ENCODE measurements at regions not wholly inside any gene's neighbourhood (a gene's known extent, or its start where the extent isn't known, plus 50 kb on each side); places are given as distances from the start of the nearest gene placed in this dataset.

GRCh38 chr10:44587488-44588318 lies 202.8 kb upstream of the CXCL12 start:
- Histone ChIP-seq H3K9ac (ENCODE audit: low read length) (no peak overlapping the region), H3K27ac (ENCODE audit: low read depth, low read length) (no peak overlapping the region), H3K4me3 (ENCODE audit: low read depth in 1 of 2, low read length in 2 of 2) (no peak overlapping the region), H3K9me3 (ENCODE audit: low read length) (no peaks in the 10 kb centered on the region), H3K27me3 (ENCODE audit: control insufficient read depth in 1 of 2, insufficient read depth in 2 of 2, low read length in 2 of 2) (no peaks in the 10 kb centered on the region), H3K4me1 (ENCODE audit: insufficient read depth, low read length) (peaks cover 20% of the 10 kb centered on the region), H3K36me3 (ENCODE audit: insufficient read depth, low read length) (no peaks in the 10 kb centered on the region)

DNA sequence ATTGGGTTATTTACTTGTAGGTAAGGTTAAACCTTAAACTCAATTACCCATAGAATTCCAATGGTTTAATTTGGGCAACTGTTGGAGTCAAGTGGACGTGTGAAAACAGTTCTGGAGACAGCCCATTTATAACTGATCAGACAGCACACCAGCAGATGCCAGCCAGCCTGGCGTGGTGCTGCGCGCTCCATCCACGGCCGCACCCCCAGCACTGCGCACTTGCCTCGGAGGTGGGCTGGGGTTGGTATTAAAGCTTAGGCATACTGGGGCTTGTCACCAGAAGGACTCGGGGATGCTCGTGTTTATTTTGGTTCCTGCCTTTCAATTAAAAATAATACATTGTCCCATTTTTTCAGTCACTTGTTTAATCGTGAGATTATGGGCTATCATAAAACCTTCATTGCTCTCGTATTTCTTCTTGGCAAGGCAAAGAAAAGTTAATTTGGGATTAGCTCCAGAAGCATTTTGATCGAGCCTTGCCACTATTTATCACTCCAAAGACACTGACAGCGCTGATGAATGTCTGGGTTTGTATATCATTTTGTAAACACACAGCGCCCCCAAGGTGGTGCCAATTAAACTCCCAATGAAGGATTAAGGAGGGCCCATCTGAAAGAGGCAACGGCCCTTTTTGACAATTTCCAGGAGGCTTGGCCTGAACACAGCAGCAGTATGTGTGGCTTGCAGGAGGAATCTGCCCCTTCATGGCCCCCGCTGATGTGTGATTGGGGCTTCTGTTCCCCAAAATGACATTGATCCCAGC lies 204.5 kb upstream of the CXCL12 start:
- Histone ChIP-seq H3K27ac (ENCODE audit: low read depth, low read length) (peak overlapping the region; percentile 4), H3K9ac (ENCODE audit: low read length) (no peak overlapping the region)

DNA sequence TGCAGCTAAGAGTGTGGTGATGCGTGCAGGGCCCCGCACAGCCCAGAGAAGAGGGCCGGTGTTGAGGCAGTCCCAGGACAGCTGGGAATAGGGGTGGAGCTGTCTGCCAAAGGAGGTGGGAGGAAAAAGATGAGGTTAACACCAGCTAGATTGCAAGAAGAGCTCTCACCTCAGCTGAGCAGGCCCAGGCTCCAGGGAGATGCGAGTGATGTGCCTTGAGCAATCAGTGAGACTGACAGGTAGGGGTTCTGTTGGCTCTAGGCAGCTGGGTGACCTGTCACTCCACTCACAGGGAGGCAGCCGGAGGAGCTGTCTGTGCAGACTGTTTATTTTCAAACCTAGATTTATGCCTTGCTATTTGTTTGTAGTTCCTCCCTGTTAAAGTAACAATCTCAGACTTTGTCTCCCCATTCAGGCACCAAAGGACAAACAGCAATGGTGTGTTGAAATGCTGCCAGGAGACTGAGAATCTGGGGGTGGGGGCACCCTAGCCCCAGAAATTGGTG lies 205.1 kb upstream of the CXCL12 start:
- Histone ChIP-seq H3K27ac (ENCODE audit: low read depth, low read length) (peak overlapping the region; percentile 4), H3K27me3 (ENCODE audit: control insufficient read depth in 1 of 2, insufficient read depth in 2 of 2, low read length in 2 of 2) (no peaks in the 10 kb centered on the region), H3K9ac (ENCODE audit: low read length) (no peak overlapping the region), H3K36me3 (ENCODE audit: insufficient read depth, low read length) (no peaks in the 10 kb centered on the region), H3K4me3 (ENCODE audit: low read depth in 1 of 2, low read length in 2 of 2) (no peak overlapping the region), H3K4me1 (ENCODE audit: insufficient read depth, low read length) (peaks cover 29% of the 10 kb centered on the region), H3K9me3 (ENCODE audit: low read length) (no peaks in the 10 kb centered on the region)

More for the DNA sequence above, 204.5 kb upstream of the CXCL12 start:
- Histone ChIP-seq H3K36me3 (ENCODE audit: insufficient read depth, low read length) (no peaks in the 10 kb centered on the region), H3K4me3 (ENCODE audit: low read depth in 1 of 2, low read length in 2 of 2) (no peak overlapping the region), H3K9me3 (ENCODE audit: low read length) (no peaks in the 10 kb centered on the region), H3K4me1 (ENCODE audit: insufficient read depth, low read length) (peaks cover 29% of the 10 kb centered on the region), H3K27me3 (ENCODE audit: control insufficient read depth in 1 of 2, insufficient read depth in 2 of 2, low read length in 2 of 2) (no peaks in the 10 kb centered on the region)

- Histone ChIP-seq H3K4me1 (ENCODE audit: insufficient read depth, low read length) (peaks cover 29% of the 10 kb centered on the region), H3K9ac (ENCODE audit: low read length) (no peak overlapping the region), H3K4me3 (ENCODE audit: low read depth in 1 of 2, low read length in 2 of 2) (no peak overlapping the region), H3K27me3 (ENCODE audit: control insufficient read depth in 1 of 2, insufficient read depth in 2 of 2, low read length in 2 of 2) (no peaks in the 10 kb centered on the region), H3K36me3 (ENCODE audit: insufficient read depth, low read length) (no peaks in the 10 kb centered on the region), H3K27ac (ENCODE audit: low read depth, low read length) (no peak overlapping the region), H3K9me3 (ENCODE audit: low read length) (no peaks in the 10 kb centered on the region)
Observed at GRCh38 chr10:44591911-44592310, 207.0 kb upstream of the CXCL12 start.

- peaks cover 23% of the 10 kb centered on the region for H3K4me1 ChIP-seq (ENCODE audit: insufficient read depth, low read length)
- H3K9me3 ChIP-seq (ENCODE audit: low read length), result no peaks in the 10 kb centered on the region
- H3K9ac ChIP-seq (ENCODE audit: low read length), result no peak overlapping the region
- no peak overlapping the region for H3K27ac ChIP-seq (ENCODE audit: low read depth, low read length)
- no peak overlapping the region for H3K4me3 ChIP-seq (ENCODE audit: low read depth in 1 of 2, low read length in 2 of 2)
- no peaks in the 10 kb centered on the region for H3K36me3 ChIP-seq (ENCODE audit: insufficient read depth, low read length)
- no peaks in the 10 kb centered on the region for H3K27me3 ChIP-seq (ENCODE audit: control insufficient read depth in 1 of 2, insufficient read depth in 2 of 2, low read length in 2 of 2)
Observed at GRCh38 chr10:44593952-44594351, 209.1 kb upstream of the CXCL12 start.

GRCh38 chr10:44607116-44607515 lies 222.2 kb upstream of the CXCL12 start:
- no peaks in the 10 kb centered on the region for H3K27me3 ChIP-seq (ENCODE audit: control insufficient read depth in 1 of 2, insufficient read depth in 2 of 2, low read length in 2 of 2)
- H3K4me1 ChIP-seq (ENCODE audit: insufficient read depth, low read length), result no peaks in the 10 kb centered on the region

GRCh38 chr10:44618910-44619309 lies 234.0 kb upstream of the CXCL12 start:
- no peak overlapping the region for H3K4me3 ChIP-seq (ENCODE audit: low read depth in 1 of 2, low read length in 2 of 2)
- no peak overlapping the region for H3K27ac ChIP-seq (ENCODE audit: low read depth, low read length)
- H3K27me3 ChIP-seq (ENCODE audit: control insufficient read depth in 1 of 2, insufficient read depth in 2 of 2, low read length in 2 of 2), result no peaks in the 10 kb centered on the region
- no peaks in the 10 kb centered on the region for H3K36me3 ChIP-seq (ENCODE audit: insufficient read depth, low read length)
- peaks cover 5% of the 10 kb centered on the region for H3K9me3 ChIP-seq (ENCODE audit: low read length)
- no peak overlapping the region for H3K9ac ChIP-seq (ENCODE audit: low read length)
- no peaks in the 10 kb centered on the region for H3K4me1 ChIP-seq (ENCODE audit: insufficient read depth, low read length)

More at GRCh38 chr10:44607116-44607515, 222.2 kb upstream of the CXCL12 start:
- no peaks in the 10 kb centered on the region for H3K36me3 ChIP-seq (ENCODE audit: insufficient read depth, low read length)
- H3K9me3 ChIP-seq (ENCODE audit: low read length), result no peaks in the 10 kb centered on the region
- no peak overlapping the region for H3K4me3 ChIP-seq (ENCODE audit: low read depth in 1 of 2, low read length in 2 of 2)
- no peak overlapping the region for H3K9ac ChIP-seq (ENCODE audit: low read length)
- H3K27ac ChIP-seq (ENCODE audit: low read depth, low read length), result no peak overlapping the region

DNA sequence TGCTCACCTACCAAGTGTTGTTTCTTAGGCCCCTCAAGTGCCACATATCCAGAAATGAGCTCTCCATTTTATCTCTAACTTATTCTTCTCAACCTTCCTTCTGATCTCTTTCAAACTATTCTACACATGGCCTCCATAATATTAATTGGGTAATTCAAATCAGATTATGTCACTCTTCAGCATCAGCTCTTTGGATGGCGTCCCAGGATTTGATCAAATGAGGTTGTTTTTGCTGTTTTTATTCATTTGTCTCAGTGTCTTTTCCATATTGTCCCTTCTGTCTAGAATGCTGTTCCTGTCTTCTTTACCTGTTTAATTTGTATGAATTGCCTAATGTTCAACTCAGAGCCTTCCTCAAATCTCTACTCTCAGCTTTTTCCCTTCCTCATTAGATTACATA lies 234.6 kb upstream of the CXCL12 start:
- Histone ChIP-seq H3K27me3 (ENCODE audit: control insufficient read depth in 1 of 2, insufficient read depth in 2 of 2, low read length in 2 of 2) (no peaks in the 10 kb centered on the region), H3K9ac (ENCODE audit: low read length) (no peak overlapping the region), H3K9me3 (ENCODE audit: low read length) (peaks cover 5% of the 10 kb centered on the region), H3K36me3 (ENCODE audit: insufficient read depth, low read length) (no peaks in the 10 kb centered on the region), H3K27ac (ENCODE audit: low read depth, low read length) (no peak overlapping the region), H3K4me1 (ENCODE audit: insufficient read depth, low read length) (no peaks in the 10 kb centered on the region), H3K4me3 (ENCODE audit: low read depth in 1 of 2, low read length in 2 of 2) (no peak overlapping the region)

- H3K27ac ChIP-seq (ENCODE audit: low read depth, low read length), result no peak overlapping the region
- H3K27me3 ChIP-seq (ENCODE audit: control insufficient read depth in 1 of 2, insufficient read depth in 2 of 2, low read length in 2 of 2), result no peaks in the 10 kb centered on the region
- no peak overlapping the region for H3K9ac ChIP-seq (ENCODE audit: low read length)
- H3K36me3 ChIP-seq (ENCODE audit: insufficient read depth, low read length), result no peaks in the 10 kb centered on the region
- H3K4me1 ChIP-seq (ENCODE audit: insufficient read depth, low read length), result no peaks in the 10 kb centered on the region
- no peak overlapping the region for H3K4me3 ChIP-seq (ENCODE audit: low read depth in 1 of 2, low read length in 2 of 2)
- peaks cover 5% of the 10 kb centered on the region for H3K9me3 ChIP-seq (ENCODE audit: low read length)
Observed at GRCh38 chr10:44619975-44620374, 235.1 kb upstream of the CXCL12 start.

GRCh38 chr10:44627591-44628354 lies 242.9 kb upstream of the CXCL12 start:
- no peaks in the 10 kb centered on the region for H3K9me3 ChIP-seq (ENCODE audit: low read length)

DNA sequence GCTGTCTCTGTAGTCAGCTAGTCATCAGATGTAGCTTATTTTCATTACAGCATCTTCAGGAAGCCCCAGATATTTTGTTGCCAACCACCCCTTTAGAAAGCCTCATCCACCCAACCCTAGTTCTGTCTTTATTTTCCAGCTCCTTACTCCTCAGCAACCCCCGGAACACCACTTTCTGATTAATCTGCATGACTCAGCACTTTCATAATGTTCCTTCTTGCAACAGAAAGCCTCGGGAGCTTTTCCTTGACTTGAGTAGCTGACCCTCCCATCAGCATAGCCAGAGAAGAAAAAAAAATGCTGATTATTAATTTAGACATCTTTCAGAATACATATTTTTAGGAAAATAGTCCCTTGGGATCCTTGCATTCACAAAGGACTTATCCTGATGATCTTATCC lies 244.0 kb upstream of the CXCL12 start:
- Histone ChIP-seq H3K27ac (ENCODE audit: low read depth, low read length) (no peak overlapping the region), H3K9me3 (ENCODE audit: low read length) (no peaks in the 10 kb centered on the region), H3K4me3 (ENCODE audit: low read depth in 1 of 2, low read length in 2 of 2) (peak overlapping the region in 1 of 2 donors; percentile 12), H3K36me3 (ENCODE audit: insufficient read depth, low read length) (no peaks in the 10 kb centered on the region), H3K9ac (ENCODE audit: low read length) (no peak overlapping the region), H3K4me1 (ENCODE audit: insufficient read depth, low read length) (peaks cover 15% of the 10 kb centered on the region), H3K27me3 (ENCODE audit: control insufficient read depth in 1 of 2, insufficient read depth in 2 of 2, low read length in 2 of 2) (no peaks in the 10 kb centered on the region)

More at GRCh38 chr10:44627591-44628354, 242.9 kb upstream of the CXCL12 start:
- no peak overlapping the region for H3K4me3 ChIP-seq (ENCODE audit: low read depth in 1 of 2, low read length in 2 of 2)
- peaks cover 15% of the 10 kb centered on the region for H3K4me1 ChIP-seq (ENCODE audit: insufficient read depth, low read length)
- H3K27ac ChIP-seq (ENCODE audit: low read depth, low read length), result no peak overlapping the region
- no peak overlapping the region for H3K9ac ChIP-seq (ENCODE audit: low read length)
- no peaks in the 10 kb centered on the region for H3K27me3 ChIP-seq (ENCODE audit: control insufficient read depth in 1 of 2, insufficient read depth in 2 of 2, low read length in 2 of 2)
- H3K36me3 ChIP-seq (ENCODE audit: insufficient read depth, low read length), result no peaks in the 10 kb centered on the region

All from muscle layer of colon (tissue), 2 donors.